ENCODE measurements at regions not wholly inside any gene's neighbourhood (a gene's known extent, or its start where the extent isn't known, plus 50 kb on each side); places are given as distances from the start of the nearest gene placed in this dataset.

GRCh38 chr20:52895235-52895634 lies 76.9 kb upstream of the TSHZ2 start:
- TF ChIP-seq CTCF (IDR thresholded peaks at IDR 0.05) (no peak), EZH2 (IDR thresholded peaks at IDR 0.05; ENCODE audit: borderline replicate concordance, insufficient read depth, low read depth, low read length, poor library complexity, severe bottlenecking) (no peak)
